IPS DF 19.7 (cell line): ENCODE measurements at regions not wholly inside any gene's neighbourhood (a gene's known extent, or its start where the extent isn't known, plus 50 kb on each side); places are given as distances from the start of the nearest gene placed in this dataset.
A peak's percentile ranks its signal among the peaks of the same experiment; 100 is the strongest.
"Not testable (repeated sequence)": the region's sequence is repeated elsewhere in the genome, so short reads cannot be mapped to it uniquely, and the experiment has no call there.

Experiments used
- DNase-seq: peaks from one replicate; pipeline ENCODE4 v3.0.0-alpha.2; 2013; ENCODE audit warnings: low read depth, low spot score

- DNase-seq: no peak
Observed at GRCh38 chr4:60326735-60327134, 873.4 kb upstream of the ADGRL3 start.

- no peak for DNase-seq
Observed at GRCh38 chr4:60327651-60328050, 872.5 kb upstream of the ADGRL3 start.

- no peak for DNase-seq
Observed at GRCh38 chr4:60344908-60345307, 855.2 kb upstream of the ADGRL3 start.

GRCh38 chr4:60345392-60345791 lies 854.7 kb upstream of the ADGRL3 start:
- no peak for DNase-seq

- DNase-seq: no peak
Observed at GRCh38 chr4:60359746-60360367, 840.3 kb upstream of the ADGRL3 start.

GRCh38 chr4:60365176-60365575 lies 835.0 kb upstream of the ADGRL3 start:
- DNase-seq: no peak

GRCh38 chr4:60366661-60367060 lies 833.5 kb upstream of the ADGRL3 start:
- DNase-seq: no peak

- no peak for DNase-seq
Observed at GRCh38 chr4:60368986-60369385, 831.1 kb upstream of the ADGRL3 start.

- no peak for DNase-seq
Observed at GRCh38 chr4:60378010-60378409, 822.1 kb upstream of the ADGRL3 start.

GRCh38 chr4:60384516-60384915 lies 815.6 kb upstream of the ADGRL3 start:
- no peak for DNase-seq

GRCh38 chr4:60389633-60390032 lies 810.5 kb upstream of the ADGRL3 start:
- DNase-seq: peak; percentile 50

- DNase-seq: no peak
Observed at GRCh38 chr4:60396341-60397049, 803.6 kb upstream of the ADGRL3 start.

GRCh38 chr4:60400593-60400992 lies 799.5 kb upstream of the ADGRL3 start:
- DNase-seq: no peak

- peak; percentile 33 for DNase-seq
Observed at GRCh38 chr4:60404027-60404426, 796.1 kb upstream of the ADGRL3 start.

GRCh38 chr4:60422439-60422838 lies 777.7 kb upstream of the ADGRL3 start:
- DNase-seq: no peak

GRCh38 chr4:60423573-60424184 lies 776.4 kb upstream of the ADGRL3 start:
- not testable (repeated sequence) for DNase-seq

- no peak for DNase-seq
Observed at GRCh38 chr4:60432911-60433310, 767.2 kb upstream of the ADGRL3 start.

GRCh38 chr4:60443068-60443467 lies 757.1 kb upstream of the ADGRL3 start:
- no peak for DNase-seq

GRCh38 chr4:60443796-60444195 lies 756.3 kb upstream of the ADGRL3 start:
- DNase-seq: no peak

GRCh38 chr4:60450054-60450453 lies 750.1 kb upstream of the ADGRL3 start:
- no peak for DNase-seq

- DNase-seq: no peak
Observed at GRCh38 chr4:60452266-60452665, 747.9 kb upstream of the ADGRL3 start.

GRCh38 chr4:60455380-60455779 lies 744.7 kb upstream of the ADGRL3 start:
- DNase-seq: no peak

- no peak for DNase-seq
Observed at GRCh38 chr4:60461551-60461950, 738.6 kb upstream of the ADGRL3 start.
